HUES48 (cell line): ENCODE measurements at regions not wholly inside any gene's neighbourhood (a gene's known extent, or its start where the extent isn't known, plus 50 kb on each side); places are given as distances from the start of the nearest gene placed in this dataset.

Source experiments
- H3K27ac ChIP-seq: one replicate; pipeline ENCODE4 v1.7.0; 2013; ENCODE audit warnings: low read depth, low read length, inconsistent platforms
- H3K27me3 ChIP-seq: 2 replicates; pipeline ENCODE4 v1.6.1; 2013; ENCODE audit warnings: mild to moderate bottlenecking, low read length; ENCODE audit not compliant: control insufficient read depth, insufficient read depth
- H3K36me3 ChIP-seq: 2 replicates; pipeline ENCODE4 v1.6.1; 2013; ENCODE audit warnings: low read length; ENCODE audit not compliant: control insufficient read depth, insufficient read depth
- H3K4me1 ChIP-seq: 2 replicates; pipeline ENCODE4 v1.6.1; 2013; ENCODE audit warnings: mild to moderate bottlenecking, low read length; ENCODE audit not compliant: control insufficient read depth, insufficient read depth
- H3K4me3 ChIP-seq: 2 replicates; pipeline ENCODE4 v1.5.1; 2013; ENCODE audit warnings: mild to moderate bottlenecking, low read depth, low read length
- H3K9ac ChIP-seq: 2 replicates; pipeline ENCODE4 v1.6.1; 2013; ENCODE audit warnings: mild to moderate bottlenecking, low read depth, low read length, moderate library complexity
- H3K9me3 ChIP-seq: 2 replicates; pipeline ENCODE4 v1.6.1; 2013; ENCODE audit warnings: low read length; ENCODE audit not compliant: control insufficient read depth, insufficient read depth

DNA sequence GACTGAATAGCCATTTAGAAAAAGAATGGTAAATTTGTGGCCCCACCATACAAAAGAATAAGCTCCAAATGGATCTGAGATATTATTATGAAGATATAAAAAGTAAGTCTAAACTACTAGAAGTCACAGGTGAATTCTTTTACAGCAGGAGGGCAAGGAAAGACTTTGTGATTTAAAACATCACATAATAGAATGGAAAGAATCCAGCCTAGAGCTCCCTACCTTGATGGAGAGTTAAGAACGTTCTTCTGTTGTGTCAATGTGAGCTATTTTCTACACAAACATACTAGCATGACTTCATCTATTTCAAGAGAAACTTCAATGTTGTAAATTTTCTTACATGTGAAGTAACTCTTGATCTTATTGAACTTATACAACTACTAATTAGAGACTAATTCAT is 100.0 kb upstream of the NRSN1 start:
- peaks cover 18% of the 10 kb centered on the region for H3K4me1 ChIP-seq
- no peaks in the 10 kb centered on the region; the same call in 1 of the 2 replicates for H3K9me3 ChIP-seq
- H3K9ac ChIP-seq: no peak overlapping the region
- H3K27ac ChIP-seq: no peak overlapping the region
- no peaks in the 10 kb centered on the region for H3K27me3 ChIP-seq
- H3K36me3 ChIP-seq: no peaks in the 10 kb centered on the region
- no peak overlapping the region; the same call in 1 of the 2 replicates for H3K4me3 ChIP-seq

GRCh38 chr6:24031496-24031895 is 94.5 kb upstream of the NRSN1 start:
- no peak overlapping the region for H3K4me3 ChIP-seq
- H3K27me3 ChIP-seq: no peaks in the 10 kb centered on the region
- H3K9me3 ChIP-seq: no peaks in the 10 kb centered on the region; the same call in 1 of the 2 replicates
- no peaks in the 10 kb centered on the region for H3K36me3 ChIP-seq
- peaks cover 8% of the 10 kb centered on the region for H3K4me1 ChIP-seq
- no peak overlapping the region for H3K27ac ChIP-seq
- no peak overlapping the region for H3K9ac ChIP-seq

GRCh38 chr6:24032896-24033688 is 92.9 kb upstream of the NRSN1 start:
- Histone ChIP-seq H3K27me3 (no peaks in the 10 kb centered on the region), H3K9ac (no peak overlapping the region), H3K9me3 (no peaks in the 10 kb centered on the region), H3K4me3 (no peak overlapping the region), H3K36me3 (no peaks in the 10 kb centered on the region), H3K4me1 (no peaks in the 10 kb centered on the region), H3K27ac (no peak overlapping the region)

DNA sequence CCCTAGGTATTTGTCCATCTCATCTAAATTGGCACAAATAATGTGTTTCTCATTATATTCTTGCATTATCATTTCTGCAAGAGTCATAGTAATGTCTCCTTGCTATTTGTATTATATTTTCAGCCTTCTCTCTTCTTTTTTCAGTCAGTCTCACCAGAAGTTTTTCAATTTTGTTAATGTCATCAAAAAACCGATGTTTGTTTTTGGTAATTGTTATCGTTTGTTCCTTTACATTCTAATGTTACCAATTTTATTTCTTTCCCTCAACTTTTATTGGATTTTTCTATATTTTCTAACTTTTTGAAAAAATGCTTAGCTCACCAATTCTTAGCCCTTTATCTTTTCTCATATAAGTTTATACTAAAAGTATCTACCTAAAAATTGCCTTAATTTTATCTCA is 82.2 kb upstream of the NRSN1 start:
- Histone ChIP-seq H3K9ac (no peak overlapping the region), H3K27ac (no peak overlapping the region), H3K4me3 (no peak overlapping the region), H3K9me3 (no peaks in the 10 kb centered on the region), H3K4me1 (no peaks in the 10 kb centered on the region), H3K36me3 (no peaks in the 10 kb centered on the region), H3K27me3 (no peaks in the 10 kb centered on the region)

GRCh38 chr6:24051942-24052589 is 73.9 kb upstream of the NRSN1 start:
- H3K4me3 ChIP-seq: no peak overlapping the region
- H3K9me3 ChIP-seq: no peaks in the 10 kb centered on the region
- H3K4me1 ChIP-seq: no peaks in the 10 kb centered on the region
- H3K27me3 ChIP-seq: no peaks in the 10 kb centered on the region
- no peak overlapping the region for H3K27ac ChIP-seq
- no peak overlapping the region for H3K9ac ChIP-seq
- H3K36me3 ChIP-seq: no peaks in the 10 kb centered on the region

GRCh38 chr6:24052590-24052961 is 73.4 kb upstream of the NRSN1 start:
- no peaks in the 10 kb centered on the region for H3K27me3 ChIP-seq
- no peaks in the 10 kb centered on the region for H3K9me3 ChIP-seq
- H3K9ac ChIP-seq: no peak overlapping the region

DNA sequence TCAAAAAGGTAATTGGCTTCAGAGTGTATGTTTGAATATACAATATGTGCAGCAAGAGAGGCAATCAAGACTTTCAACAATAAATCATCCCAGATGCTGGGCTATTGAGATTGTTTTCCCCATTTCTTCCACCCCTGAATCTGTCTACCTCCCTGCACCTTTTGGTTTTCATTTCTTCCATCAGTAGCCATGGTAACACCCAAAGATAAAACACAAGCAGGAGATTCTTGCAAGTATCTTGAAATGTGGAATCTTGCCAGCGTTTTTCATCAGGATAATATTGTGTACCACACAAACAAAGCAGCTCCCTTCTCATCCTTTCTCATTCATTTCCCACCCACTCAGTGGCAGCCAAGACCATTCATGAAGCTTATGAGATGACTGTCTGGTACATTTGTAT is 73.0 kb upstream of the NRSN1 start:
- H3K9ac ChIP-seq: no peak overlapping the region
- H3K27ac ChIP-seq: no peak overlapping the region
- H3K9me3 ChIP-seq: no peaks in the 10 kb centered on the region
- no peaks in the 10 kb centered on the region for H3K27me3 ChIP-seq
- no peaks in the 10 kb centered on the region for H3K4me1 ChIP-seq
- H3K4me3 ChIP-seq: no peak overlapping the region
- H3K36me3 ChIP-seq: no peaks in the 10 kb centered on the region

More at GRCh38 chr6:24052590-24052961, 73.4 kb upstream of the NRSN1 start:
- Histone ChIP-seq H3K4me3 (no peak overlapping the region), H3K36me3 (no peaks in the 10 kb centered on the region), H3K4me1 (no peaks in the 10 kb centered on the region), H3K27ac (no peak overlapping the region)

GRCh38 chr6:24054388-24054787 is 71.6 kb upstream of the NRSN1 start:
- Histone ChIP-seq H3K4me1 (no peaks in the 10 kb centered on the region), H3K9ac (no peak overlapping the region), H3K27me3 (no peaks in the 10 kb centered on the region), H3K27ac (no peak overlapping the region), H3K36me3 (no peaks in the 10 kb centered on the region), H3K9me3 (no peaks in the 10 kb centered on the region), H3K4me3 (no peak overlapping the region)

GRCh38 chr6:24056567-24056966 is 69.4 kb upstream of the NRSN1 start:
- Histone ChIP-seq H3K9ac (no peak overlapping the region), H3K4me1 (no peaks in the 10 kb centered on the region), H3K27ac (no peak overlapping the region), H3K36me3 (no peaks in the 10 kb centered on the region), H3K9me3 (no peaks in the 10 kb centered on the region), H3K4me3 (no peak overlapping the region), H3K27me3 (no peaks in the 10 kb centered on the region)

DNA sequence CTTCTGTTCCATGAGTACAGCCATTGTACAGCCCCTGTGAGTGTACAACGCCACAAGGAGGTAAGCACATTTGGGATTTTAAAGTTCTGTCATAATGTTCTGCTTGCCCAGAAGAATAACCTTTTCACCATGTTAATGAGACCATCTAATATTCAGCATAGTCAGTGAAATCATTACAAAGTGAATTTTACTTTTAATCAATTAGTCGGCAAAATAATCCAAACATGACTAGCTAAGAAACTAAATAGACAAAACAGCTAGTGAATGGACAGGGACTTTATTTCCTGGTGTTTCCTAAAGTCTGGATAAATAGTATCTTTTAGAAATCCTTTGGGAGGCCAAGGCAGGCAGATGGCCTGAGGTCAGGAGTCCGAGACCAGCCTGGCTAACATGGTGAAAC is 69.0 kb upstream of the NRSN1 start:
- Histone ChIP-seq H3K9ac (no peak overlapping the region), H3K4me1 (no peaks in the 10 kb centered on the region), H3K4me3 (no peak overlapping the region), H3K36me3 (no peaks in the 10 kb centered on the region), H3K9me3 (no peaks in the 10 kb centered on the region), H3K27me3 (no peaks in the 10 kb centered on the region), H3K27ac (no peak overlapping the region)

DNA sequence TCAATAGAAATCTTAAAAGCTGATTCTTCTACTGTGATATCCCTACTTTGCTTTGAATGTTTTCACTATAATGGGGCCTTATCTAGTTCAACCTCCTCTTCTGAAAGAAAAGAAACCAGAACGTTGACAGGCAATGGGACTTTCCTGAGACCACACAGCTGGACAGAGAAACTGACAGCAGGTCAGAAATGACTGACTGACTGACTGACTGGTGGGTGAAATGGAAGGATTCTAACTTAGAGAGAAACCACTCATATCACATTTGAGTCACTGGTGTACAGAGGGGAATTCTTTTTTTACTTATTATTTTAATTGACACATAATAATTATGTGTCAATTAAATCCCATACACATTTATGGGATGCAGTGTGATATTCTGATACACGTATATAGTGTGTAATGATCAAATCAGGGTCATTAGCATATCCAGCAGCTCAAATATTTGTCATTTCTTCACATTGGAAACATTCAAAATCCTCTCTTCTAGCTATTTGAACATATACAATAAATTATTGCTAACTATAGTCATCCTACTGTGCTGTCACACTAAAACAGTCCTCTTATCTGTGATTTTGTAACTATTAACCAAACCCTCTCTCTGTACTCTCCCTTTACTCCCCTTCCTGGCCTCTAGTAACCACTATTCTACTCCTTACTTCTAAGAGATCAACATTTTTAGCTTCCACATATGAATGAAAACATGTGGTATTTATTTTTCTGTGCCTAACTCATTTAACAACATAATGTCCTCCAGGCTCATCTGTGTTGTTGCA is 64.8 kb upstream of the NRSN1 start:
- Histone ChIP-seq H3K9me3 (no peaks in the 10 kb centered on the region), H3K9ac (no peak overlapping the region), H3K4me1 (no peaks in the 10 kb centered on the region), H3K27ac (no peak overlapping the region), H3K27me3 (no peaks in the 10 kb centered on the region), H3K36me3 (no peaks in the 10 kb centered on the region), H3K4me3 (no peak overlapping the region)
